ENCODE measurements at regions not wholly inside any gene's neighbourhood (a gene's known extent, or its start where the extent isn't known, plus 50 kb on each side); places are given as distances from the start of the nearest gene placed in this dataset.

GRCh38 chr7:156089222-156089621 is 277.0 kb upstream of the SHH start:
- DNase-seq, result no peak

DNA sequence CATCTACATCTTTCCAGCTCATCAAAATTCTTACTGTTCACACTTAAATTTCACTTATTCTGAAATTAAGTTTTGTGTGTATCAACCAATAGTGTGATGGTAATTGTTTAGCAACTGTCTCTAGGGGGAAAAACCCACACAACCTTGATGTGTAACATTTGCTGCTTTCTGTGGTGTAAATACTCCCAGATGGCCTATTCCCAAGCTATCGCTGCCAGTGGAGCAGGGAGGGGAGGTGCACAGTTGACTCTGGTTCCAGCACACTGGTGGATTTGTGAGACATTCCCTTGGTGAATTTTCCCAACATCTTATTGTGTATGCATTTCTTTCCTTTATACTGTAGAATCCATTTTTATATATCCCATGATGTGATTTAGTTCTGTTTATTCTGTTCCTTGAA is 275.9 kb upstream of the SHH start:
- DNase-seq, result no peak

DNA sequence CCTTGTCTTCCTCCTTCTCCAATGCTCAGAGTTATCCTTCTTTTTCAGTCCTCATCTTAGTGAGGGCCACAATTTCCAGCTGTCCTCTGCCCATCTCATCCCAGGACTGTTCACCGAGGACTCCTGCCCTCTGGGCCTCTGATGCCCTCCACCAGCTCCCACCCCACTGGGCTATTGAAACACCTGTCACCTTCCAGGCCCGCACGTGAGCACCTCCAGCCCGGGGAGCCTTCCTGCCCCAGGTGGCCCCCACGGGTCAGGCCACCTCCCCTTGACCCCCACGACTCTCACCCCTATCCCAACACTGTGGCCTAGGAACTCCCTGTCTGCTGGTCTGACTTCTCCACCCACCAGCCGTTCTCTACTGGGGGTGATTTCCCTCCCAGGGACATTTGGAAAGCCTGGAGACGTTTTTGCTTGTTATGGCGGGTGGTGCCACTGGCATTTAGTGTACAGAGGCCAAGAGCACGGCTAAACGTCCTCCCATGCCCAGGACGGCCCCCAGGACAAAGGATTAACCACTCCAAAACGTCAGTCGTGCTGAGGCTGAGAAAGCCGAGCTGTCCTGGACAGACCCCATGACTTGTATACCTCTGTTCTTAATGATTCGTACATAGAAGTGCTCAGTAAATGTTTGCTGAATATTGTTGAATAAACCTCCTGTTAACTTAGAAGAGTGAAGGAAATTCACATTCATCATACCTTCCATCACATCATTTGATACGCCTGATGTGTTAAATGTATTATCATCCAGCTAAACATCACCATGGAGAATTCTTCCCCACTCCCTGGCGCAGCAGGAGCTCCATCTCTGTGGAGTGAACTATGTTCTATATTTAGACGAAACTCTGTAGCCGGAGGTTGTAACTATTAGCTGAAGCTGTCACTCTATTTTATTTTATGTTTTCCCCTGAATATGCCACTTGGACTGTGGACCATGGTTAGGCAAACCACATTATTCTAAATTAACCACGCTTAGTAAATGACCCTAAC is 270.1 kb upstream of the SHH start:
- no peak for DNase-seq

DNA sequence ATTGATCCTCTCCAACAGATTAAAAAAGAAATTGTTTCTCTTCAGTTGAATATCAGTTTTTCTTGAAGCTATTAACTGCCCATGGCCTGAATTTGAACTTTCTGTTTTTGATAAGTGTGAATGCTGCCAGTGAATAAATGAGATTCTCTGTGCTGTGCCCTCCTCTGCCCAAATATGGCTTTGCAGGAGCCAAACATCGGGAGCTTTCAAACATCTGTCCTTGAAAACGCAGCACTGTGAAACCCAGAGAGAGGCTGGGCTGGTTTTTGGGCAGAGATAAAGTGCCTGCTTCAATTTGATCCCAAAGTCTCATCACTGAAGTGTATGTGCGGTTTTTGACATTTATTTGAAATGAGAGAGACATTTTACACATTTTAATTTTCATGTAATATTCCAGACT is 268.3 kb upstream of the SHH start:
- DNase-seq, result no peak

- no peak for DNase-seq
Observed at GRCh38 chr7:156080046-156080445, 267.8 kb upstream of the SHH start.

GRCh38 chr7:156079156-156079555 is 266.9 kb upstream of the SHH start:
- no peak for DNase-seq

DNA sequence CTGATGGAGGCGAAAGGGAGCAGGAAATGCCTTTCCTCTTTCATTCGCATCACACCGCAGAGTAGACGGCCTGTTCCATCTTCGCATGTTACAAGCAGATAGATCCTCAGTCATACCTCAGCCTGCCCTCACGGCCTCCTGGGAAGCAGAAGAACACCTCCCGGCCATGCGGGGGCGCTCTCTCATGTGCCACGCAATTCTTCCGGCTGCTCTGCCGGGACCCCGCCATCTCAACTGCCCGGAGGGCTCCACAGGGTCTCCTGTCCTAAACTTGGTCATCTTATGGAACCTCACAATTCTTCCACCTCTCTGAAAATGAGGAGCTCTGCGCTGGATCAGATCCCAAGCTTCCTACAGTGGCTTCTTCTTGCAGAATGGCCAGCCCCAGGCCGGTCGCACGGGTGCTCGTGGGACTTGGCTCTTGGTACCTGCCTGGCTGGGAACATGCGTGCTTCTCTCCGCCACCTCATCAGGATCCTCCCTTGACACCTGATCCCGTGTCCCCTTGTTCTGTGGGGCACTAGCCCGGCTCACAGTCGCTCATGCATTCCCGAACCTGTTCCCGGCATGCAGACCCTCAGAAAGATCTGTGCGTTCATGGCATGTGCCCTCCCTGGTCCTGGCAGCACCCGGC is 262.8 kb upstream of the SHH start:
- no peak for DNase-seq

GRCh38 chr7:156074084-156074483 is 261.8 kb upstream of the SHH start:
- no peak for DNase-seq

GRCh38 chr7:156073366-156074052 is 261.2 kb upstream of the SHH start:
- DNase-seq, result no peak

- DNase-seq, result no peak
Observed at GRCh38 chr7:156071612-156072011, 259.3 kb upstream of the SHH start.

DNA sequence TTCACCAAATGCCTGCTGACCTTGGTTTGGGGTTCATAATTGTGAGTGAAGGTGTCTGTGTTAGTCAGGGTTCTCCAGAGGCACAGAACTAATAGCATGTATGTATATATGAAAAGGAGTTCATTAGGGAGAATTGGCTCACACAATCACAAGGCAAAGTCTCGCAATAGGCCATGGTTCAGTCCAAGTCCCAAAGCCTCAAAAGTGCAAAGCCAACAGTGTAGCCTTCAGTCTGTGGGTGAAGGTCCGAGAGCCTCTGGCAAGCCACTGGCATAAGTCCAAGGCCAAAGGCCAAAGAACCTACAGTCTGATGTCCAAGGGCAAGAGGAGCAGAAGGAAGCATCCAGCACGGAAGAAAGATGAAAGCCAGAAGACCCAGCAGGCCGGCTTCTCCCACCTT is 257.6 kb upstream of the SHH start:
- no peak for DNase-seq

- no peak for DNase-seq
Observed at GRCh38 chr7:156067156-156067555, 254.9 kb upstream of the SHH start.

- DNase-seq, result no peak
Observed at GRCh38 chr7:156065400-156065799, 253.1 kb upstream of the SHH start.

- DNase-seq, result no peak
Observed at GRCh38 chr7:156064971-156065386, 252.7 kb upstream of the SHH start.

DNA sequence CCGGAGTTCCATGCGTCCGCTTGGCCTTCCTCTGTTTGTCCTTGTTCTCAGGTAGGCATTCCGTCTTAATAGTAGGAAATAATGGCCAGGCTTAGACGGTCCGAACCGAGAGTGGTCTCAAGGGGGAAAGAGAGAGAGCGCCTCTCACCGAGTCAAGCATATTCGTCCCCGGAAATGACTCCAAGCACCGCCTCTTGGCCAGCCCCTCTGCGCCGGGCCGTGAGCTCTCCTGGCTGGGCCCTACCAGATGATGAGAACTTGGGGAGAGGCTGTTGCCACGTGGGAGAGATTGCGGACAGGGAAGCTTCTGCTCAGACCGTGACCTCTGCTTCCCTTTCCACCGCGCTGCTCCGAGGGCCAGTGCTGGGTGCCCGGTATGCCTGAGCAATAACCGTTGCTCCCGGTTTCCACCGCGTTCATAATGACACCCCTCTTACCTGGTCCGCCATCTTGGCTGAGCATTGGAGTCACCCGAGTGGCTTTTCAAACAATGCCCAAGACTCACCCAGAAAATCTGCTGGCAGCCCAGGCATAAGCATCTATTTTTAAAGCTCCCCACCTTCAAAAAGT is 251.1 kb upstream of the SHH start:
- no peak for DNase-seq

DNA sequence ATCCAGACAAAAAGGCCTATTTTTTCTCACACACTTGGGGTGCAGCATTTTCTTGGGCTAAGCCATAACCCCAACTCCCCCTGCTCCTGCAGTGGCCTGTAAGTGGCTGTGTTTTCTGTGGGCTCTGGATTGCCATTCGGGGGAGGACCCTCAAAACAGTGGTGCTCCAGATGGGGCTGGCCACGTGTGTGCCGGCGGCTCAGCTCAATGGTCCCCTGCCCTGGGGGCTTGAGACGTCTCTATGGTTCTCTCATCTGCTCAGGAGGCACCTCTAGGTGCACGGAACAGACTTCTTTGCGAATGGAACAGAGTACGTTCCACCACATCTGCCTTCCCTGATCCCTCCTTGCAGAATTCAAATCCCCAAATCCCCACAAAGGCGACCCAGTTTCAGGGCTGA is 250.0 kb upstream of the SHH start:
- no peak for DNase-seq

GRCh38 chr7:156061689-156062255 is 249.5 kb upstream of the SHH start:
- DNase-seq, result no peak

DNA sequence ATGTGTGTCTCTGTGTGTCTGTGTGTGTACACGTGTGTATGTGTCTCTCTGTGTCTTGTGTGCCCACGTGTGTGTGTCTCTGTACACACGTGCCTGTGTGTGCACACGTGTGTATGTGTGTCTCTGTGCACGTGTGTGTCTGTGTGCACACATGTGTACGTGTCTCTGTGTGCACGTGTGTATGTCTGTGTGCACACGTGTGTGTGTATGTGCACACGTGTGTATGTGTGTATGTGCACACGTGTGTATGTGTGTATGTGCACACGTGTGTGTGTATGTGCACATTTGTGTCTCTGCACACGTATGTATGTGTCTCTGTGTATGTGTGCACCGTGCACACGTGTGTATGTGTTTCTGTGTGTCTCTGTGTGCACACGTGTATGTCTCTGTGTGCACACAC is 248.7 kb upstream of the SHH start:
- DNase-seq, result no peak

GRCh38 chr7:156059369-156059768 is 247.1 kb upstream of the SHH start:
- DNase-seq, result no peak

DNA sequence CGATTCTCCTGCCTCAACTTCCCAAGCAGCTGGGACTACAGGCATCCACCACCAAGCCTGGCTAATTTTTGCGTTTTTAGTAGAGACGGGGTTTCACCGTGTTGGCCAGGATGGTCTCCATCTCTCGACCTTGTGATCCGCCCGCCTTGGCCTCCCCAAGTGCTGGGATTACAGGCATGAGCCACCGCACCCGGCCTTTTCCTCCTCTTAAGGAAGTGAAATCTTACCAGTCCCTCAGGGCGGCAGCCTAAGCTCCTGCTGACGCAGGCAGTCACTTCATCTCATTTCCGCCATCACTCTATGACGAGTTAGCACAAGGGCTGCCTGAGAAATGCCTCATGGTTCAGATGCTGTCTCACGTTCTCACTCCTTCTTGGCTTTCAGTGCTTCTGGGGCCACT is 246.0 kb upstream of the SHH start:
- DNase-seq, result no peak

DNA sequence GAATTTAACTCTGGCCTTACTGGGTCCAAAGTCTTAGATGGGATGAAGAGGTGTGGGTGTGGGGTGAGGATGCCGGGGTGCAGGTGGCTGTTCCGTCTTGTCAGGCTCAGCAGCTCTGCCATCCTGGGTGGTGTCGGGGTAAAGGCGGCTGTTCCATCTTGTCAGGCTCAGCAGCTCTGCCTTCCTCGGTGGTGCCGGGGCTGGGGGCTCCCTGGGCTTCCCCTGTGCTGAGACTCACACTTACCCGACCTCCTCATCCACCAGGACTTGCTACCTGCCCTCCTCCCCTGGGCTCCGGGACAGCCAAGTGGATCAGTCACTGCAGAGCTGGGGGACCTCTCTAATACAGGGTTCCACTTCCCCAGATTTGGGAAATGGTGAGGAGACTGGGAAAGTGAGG is 244.3 kb upstream of the SHH start:
- DNase-seq, result no peak

DNA sequence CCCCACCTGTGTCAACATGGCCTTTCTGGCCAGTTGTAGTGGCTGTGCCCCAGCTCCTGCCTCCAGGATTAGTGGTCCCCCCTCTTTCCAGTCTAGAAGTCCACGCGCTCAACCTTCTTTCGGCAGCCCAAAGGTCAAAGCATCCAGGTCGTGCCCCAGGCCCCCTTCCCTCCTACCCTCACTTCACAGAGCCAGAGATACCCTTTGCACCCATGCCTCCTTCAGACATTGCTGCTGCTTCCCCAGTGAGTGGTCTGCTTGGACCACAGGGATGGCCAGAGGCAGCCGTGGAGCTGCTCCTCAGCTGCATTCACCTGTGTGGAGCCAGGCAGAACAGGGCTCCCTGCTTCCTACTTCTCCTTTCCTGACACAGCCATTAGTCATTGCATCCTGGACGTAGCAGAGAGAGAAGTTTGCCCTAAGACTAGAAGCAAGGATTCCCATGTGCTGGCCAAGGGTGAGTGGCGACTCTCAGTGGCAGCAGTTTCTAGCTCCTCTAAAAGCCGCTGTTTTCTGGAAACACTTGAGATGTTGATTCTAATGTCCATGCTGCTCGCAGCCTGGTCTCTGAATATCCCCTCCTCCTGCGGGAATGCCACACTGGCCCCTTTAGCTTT is 243.1 kb upstream of the SHH start:
- no peak for DNase-seq

GRCh38 chr7:156051884-156052283 is 239.6 kb upstream of the SHH start:
- DNase-seq, result no peak

Measured in NCI-H82 (cell line).